ENCODE measurements at regions not wholly inside any gene's neighbourhood (a gene's known extent, or its start where the extent isn't known, plus 50 kb on each side); places are given as distances from the start of the nearest gene placed in this dataset.

- H3K27me3 ChIP-seq (ENCODE audit: control insufficient read depth, extremely low read depth, insufficient read depth, low read length), result no peaks in the 10 kb centered on the region
- H3K4me1 ChIP-seq (ENCODE audit: control insufficient read depth, extremely low read depth, insufficient read depth, low read length), result peaks cover 20% of the 10 kb centered on the region
- H3K27ac ChIP-seq (ENCODE audit: control insufficient read depth, insufficient read depth, low read length), result peak overlapping the region; percentile 27
- H3K9ac ChIP-seq (ENCODE audit: control insufficient read depth, extremely low read depth, insufficient read depth, low read length), result no peak overlapping the region
- H4K20me1 ChIP-seq (ENCODE audit: control insufficient read depth, extremely low read depth, insufficient read depth, low read length), result no peaks in the 10 kb centered on the region
- no peak for TF ChIP-seq EZH2 (IDR thresholded peaks at IDR 0.05; ENCODE audit: low read length)
- H3K9me1 ChIP-seq (ENCODE audit: control insufficient read depth, extremely low read depth, insufficient read depth, low read length), result no peaks in the 10 kb centered on the region
- DNase-seq (ENCODE audit: low read depth, low spot score) (no peak), FAIRE-seq (no peak)
- H3K4me3 ChIP-seq (ENCODE audit: control insufficient read depth in 2 of 3, extremely low read depth in 1 of 3, insufficient read depth in 2 of 3, low read depth in 1 of 3, low read length in 3 of 3), result no peak overlapping the region
- dilution Hi-C loops (cut with MboI; ENCODE audit: extremely low pct_ligation_motif_present, low sequenced_read_pairs), result no loop called here
- H3K9me3 ChIP-seq (ENCODE audit: control insufficient read depth, low read depth, low read length), result peaks cover 6% of the 10 kb centered on the region
- H3K4me2 ChIP-seq (ENCODE audit: control insufficient read depth, extremely low read depth, insufficient read depth, low read depth, low read length), result no peak overlapping the region
- no peak overlapping the region for H2AFZ ChIP-seq (ENCODE audit: control insufficient read depth, low read length)
- no peaks in the 10 kb centered on the region for H3K36me3 ChIP-seq (ENCODE audit: control insufficient read depth in 2 of 2, extremely low read depth in 1 of 2, insufficient read depth in 2 of 2, low read length in 2 of 2)
- no peaks in the 10 kb centered on the region for H3K79me2 ChIP-seq (ENCODE audit: control insufficient read depth, insufficient read depth, low read length)
Observed at GRCh38 chr7:54960517-54960916, 58.3 kb upstream of the EGFR start.

- H3K4me3 ChIP-seq (ENCODE audit: control insufficient read depth in 2 of 3, extremely low read depth in 1 of 3, insufficient read depth in 2 of 3, low read depth in 1 of 3, low read length in 3 of 3), result no peak overlapping the region
- no peak for DNase-seq (ENCODE audit: low read depth, low spot score)
- H3K9me3 ChIP-seq (ENCODE audit: control insufficient read depth, low read depth, low read length), result peaks cover 6% of the 10 kb centered on the region
- H3K36me3 ChIP-seq (ENCODE audit: control insufficient read depth in 2 of 2, extremely low read depth in 1 of 2, insufficient read depth in 2 of 2, low read length in 2 of 2), result no peaks in the 10 kb centered on the region
- H4K20me1 ChIP-seq (ENCODE audit: control insufficient read depth, extremely low read depth, insufficient read depth, low read length), result no peaks in the 10 kb centered on the region
- H3K9me1 ChIP-seq (ENCODE audit: control insufficient read depth, extremely low read depth, insufficient read depth, low read length), result no peaks in the 10 kb centered on the region
- dilution Hi-C loops (cut with MboI; ENCODE audit: extremely low pct_ligation_motif_present, low sequenced_read_pairs), result no loop called here
- H2AFZ ChIP-seq (ENCODE audit: control insufficient read depth, low read length), result no peak overlapping the region
- H3K27me3 ChIP-seq (ENCODE audit: control insufficient read depth, extremely low read depth, insufficient read depth, low read length), result no peaks in the 10 kb centered on the region
- TF ChIP-seq CTCF (optimal IDR thresholded peaks at IDR 0.05 in 1 of 3, IDR thresholded peaks at IDR 0.05 in 1 of 3, conservative IDR thresholded peaks at IDR 0.05 in 1 of 3; ENCODE audit: extremely low read depth in 1 of 3, insufficient read depth in 2 of 3, low read length in 3 of 3) (no peak), EZH2 (IDR thresholded peaks at IDR 0.05; ENCODE audit: low read length) (no peak)
- peak overlapping the region; percentile 37 for H3K27ac ChIP-seq (ENCODE audit: control insufficient read depth, insufficient read depth, low read length)
- peaks cover 22% of the 10 kb centered on the region for H3K4me1 ChIP-seq (ENCODE audit: control insufficient read depth, extremely low read depth, insufficient read depth, low read length)
- H3K4me2 ChIP-seq (ENCODE audit: control insufficient read depth, extremely low read depth, insufficient read depth, low read depth, low read length), result peak overlapping the region; percentile 25
- H3K9ac ChIP-seq (ENCODE audit: control insufficient read depth, extremely low read depth, insufficient read depth, low read length), result peak overlapping the region; percentile 35
- no peak for FAIRE-seq
- H3K79me2 ChIP-seq (ENCODE audit: control insufficient read depth, insufficient read depth, low read length), result no peaks in the 10 kb centered on the region
Observed at GRCh38 chr7:54961391-54961790, 57.4 kb upstream of the EGFR start.

- H3K9me3 ChIP-seq (ENCODE audit: control insufficient read depth, low read depth, low read length), result peaks cover 6% of the 10 kb centered on the region
- TF ChIP-seq CTCF (optimal IDR thresholded peaks at IDR 0.05 in 1 of 3, IDR thresholded peaks at IDR 0.05 in 1 of 3, conservative IDR thresholded peaks at IDR 0.05 in 1 of 3; ENCODE audit: extremely low read depth in 1 of 3, insufficient read depth in 2 of 3, low read length in 3 of 3), result no peak
- TF ChIP-seq EZH2 (IDR thresholded peaks at IDR 0.05; ENCODE audit: low read length), result no peak
- no peak overlapping the region for H2AFZ ChIP-seq (ENCODE audit: control insufficient read depth, low read length)
- FAIRE-seq, result peak; percentile 20
- H3K4me2 ChIP-seq (ENCODE audit: control insufficient read depth, extremely low read depth, insufficient read depth, low read depth, low read length), result no peak overlapping the region
- no peaks in the 10 kb centered on the region for H4K20me1 ChIP-seq (ENCODE audit: control insufficient read depth, extremely low read depth, insufficient read depth, low read length)
- dilution Hi-C loops (cut with MboI; ENCODE audit: extremely low pct_ligation_motif_present, low sequenced_read_pairs), result no loop called here
- H3K36me3 ChIP-seq (ENCODE audit: control insufficient read depth in 2 of 2, extremely low read depth in 1 of 2, insufficient read depth in 2 of 2, low read length in 2 of 2), result no peaks in the 10 kb centered on the region
- no peak overlapping the region for H3K27ac ChIP-seq (ENCODE audit: control insufficient read depth, insufficient read depth, low read length)
- DNase-seq (ENCODE audit: low read depth, low spot score), result no peak
- H3K9me1 ChIP-seq (ENCODE audit: control insufficient read depth, extremely low read depth, insufficient read depth, low read length), result no peaks in the 10 kb centered on the region
- no peaks in the 10 kb centered on the region for H3K79me2 ChIP-seq (ENCODE audit: control insufficient read depth, insufficient read depth, low read length)
- H3K4me1 ChIP-seq (ENCODE audit: control insufficient read depth, extremely low read depth, insufficient read depth, low read length), result peaks cover 37% of the 10 kb centered on the region
- H3K27me3 ChIP-seq (ENCODE audit: control insufficient read depth, extremely low read depth, insufficient read depth, low read length), result no peaks in the 10 kb centered on the region
- no peak overlapping the region for H3K9ac ChIP-seq (ENCODE audit: control insufficient read depth, extremely low read depth, insufficient read depth, low read length)
- no peak overlapping the region for H3K4me3 ChIP-seq (ENCODE audit: control insufficient read depth in 2 of 3, extremely low read depth in 1 of 3, insufficient read depth in 2 of 3, low read depth in 1 of 3, low read length in 3 of 3)
Observed at GRCh38 chr7:54963155-54963554, 55.7 kb upstream of the EGFR start.
